ENCODE measurements at regions not wholly inside any gene's neighbourhood (a gene's known extent, or its start where the extent isn't known, plus 50 kb on each side); places are given as distances from the start of the nearest gene placed in this dataset.

DNA sequence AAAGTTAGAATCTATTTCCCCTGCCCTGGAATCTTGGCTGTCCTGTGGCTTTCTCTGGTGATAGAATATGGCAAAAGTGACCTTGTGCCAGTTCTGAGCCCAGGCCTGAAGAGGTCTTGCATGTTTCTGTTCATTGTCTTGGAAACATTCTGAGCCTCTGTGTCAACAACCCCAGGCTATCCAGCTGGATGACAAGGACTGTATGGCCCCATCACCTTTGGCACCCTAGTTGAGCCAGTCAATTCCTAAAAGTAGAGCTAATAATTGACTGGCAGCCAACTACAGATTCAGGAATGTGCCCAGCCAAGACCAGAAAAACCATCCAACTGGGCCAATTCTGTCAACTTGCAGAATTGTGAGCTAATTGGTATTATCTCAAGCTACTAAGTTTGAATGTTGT lies 514.1 kb upstream of the LARGE1 start:
- TF ChIP-seq, protein P1, sequence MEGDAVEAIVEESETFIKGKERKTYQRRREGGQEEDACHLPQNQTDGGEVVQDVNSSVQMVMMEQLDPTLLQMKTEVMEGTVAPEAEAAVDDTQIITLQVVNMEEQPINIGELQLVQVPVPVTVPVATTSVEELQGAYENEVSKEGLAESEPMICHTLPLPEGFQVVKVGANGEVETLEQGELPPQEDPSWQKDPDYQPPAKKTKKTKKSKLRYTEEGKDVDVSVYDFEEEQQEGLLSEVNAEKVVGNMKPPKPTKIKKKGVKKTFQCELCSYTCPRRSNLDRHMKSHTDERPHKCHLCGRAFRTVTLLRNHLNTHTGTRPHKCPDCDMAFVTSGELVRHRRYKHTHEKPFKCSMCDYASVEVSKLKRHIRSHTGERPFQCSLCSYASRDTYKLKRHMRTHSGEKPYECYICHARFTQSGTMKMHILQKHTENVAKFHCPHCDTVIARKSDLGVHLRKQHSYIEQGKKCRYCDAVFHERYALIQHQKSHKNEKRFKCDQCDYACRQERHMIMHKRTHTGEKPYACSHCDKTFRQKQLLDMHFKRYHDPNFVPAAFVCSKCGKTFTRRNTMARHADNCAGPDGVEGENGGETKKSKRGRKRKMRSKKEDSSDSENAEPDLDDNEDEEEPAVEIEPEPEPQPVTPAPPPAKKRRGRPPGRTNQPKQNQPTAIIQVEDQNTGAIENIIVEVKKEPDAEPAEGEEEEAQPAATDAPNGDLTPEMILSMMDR (IDR thresholded peaks at IDR 0.05; ENCODE audit: extremely low read depth in 1 of 2, insufficient read depth in 1 of 2, low read depth in 1 of 2, low read length in 2 of 2): no peak
- TF ChIP-seq MYC (IDR thresholded peaks at IDR 0.05; ENCODE audit: low read depth, low read length): no peak

All from endothelial cell of umbilical vein (primary cell).